Body of pancreas (tissue), 4 donors: ENCODE measurements at regions not wholly inside any gene's neighbourhood (a gene's known extent, or its start where the extent isn't known, plus 50 kb on each side); places are given as distances from the start of the nearest gene placed in this dataset.

Experiments
- ATAC-seq: fragments of 150-250 bp; one replicate; pipeline ENCODE4 v1.9.1; 2016
- DNase-seq, 4 donors: peaks; one replicate each; pipeline ENCODE4 v3.0.0-alpha.2; 2019
- H3K27ac ChIP-seq, 4 donors: fragments of 200-600 bp; sonication (generic); 1 replicate in 3 of 4; 2 replicates in 1 of 4; pipeline versions ENCODE4 v1.5.1 to v1.6.1; 2016 to 2019; ENCODE audit warnings: mild to moderate bottlenecking in 1 of 4, mixed read lengths in 1 of 4, moderate library complexity in 1 of 4
- H3K27me3 ChIP-seq, 2 donors: fragments of 200-600 bp; sonication (generic); one replicate each; pipeline ENCODE4 v1.6.0; 2016; ENCODE audit warnings: mild to moderate bottlenecking in 1 of 2
- H3K36me3 ChIP-seq, 2 donors: fragments of 200-600 bp; sonication (generic); replicated peaks in 1 of 2; 2 replicates each; pipeline ENCODE4 v1.5.1; 2016; ENCODE audit warnings: low read depth in 2 of 2; ENCODE audit not compliant: insufficient read depth in 1 of 2
- H3K4me1 ChIP-seq: fragments of 200-600 bp; sonication (generic); one replicate; pipeline ENCODE4 v1.6.0; 2016
- H3K4me3 ChIP-seq, 2 donors: fragments of 200-600 bp; sonication (generic); 1 replicate in 1 of 2; 2 replicates in 1 of 2; pipeline ENCODE4 v1.5.1; 2016 to 2019
- H3K9me3 ChIP-seq, 3 donors: fragments of 200-600 bp; sonication (generic); 1 replicate in 2 of 3; 2 replicates in 1 of 3; pipeline ENCODE4 v1.5.1; 2016
- CTCF ChIP-seq, 7 experiments: fragments of 450-650 bp in 4 of 7; fragments of 200-600 bp in 3 of 7; sonication (generic) in 3 of 7; IDR thresholded peaks; one replicate each; pipeline ENCODE4 v1.5.1; 2016 to 2019; ENCODE audit warnings: antibody characterized with exemption in 7 of 7
- POLR2A ChIP-seq, 3 donors: fragments of 450-650 bp; IDR thresholded peaks; one replicate each; pipeline ENCODE4 v1.6.1; 2016; ENCODE audit warnings: antibody characterized with exemption in 3 of 3, mild to moderate bottlenecking in 2 of 3
- WGBS, 2 donors: methylation state at CpG; one replicate each; pipeline ENCODE4 v1.1.5; 2017; 5-methylcytosine and 5-hydroxymethylcytosine counted together
- intact Hi-C: fragments of 100-400 bp; cut with DNase I; formaldehyde crosslinking; loops from one replicate; pipeline ENCODE4 v1.15.1; 2023

- H3K4me3 ChIP-seq, result no peak overlapping the region
- intact Hi-C loops, result no loop called here
- WGBS, 2 donors, result 80 to 88% methylated on average over 9 of the region's 9 CpGs
- no peak overlapping the region for H3K27ac ChIP-seq
- DNase-seq (no peak), ATAC-seq (no peak)
- no peaks in the 10 kb centered on the region for H3K36me3 ChIP-seq
- no peaks in the 10 kb centered on the region for H3K27me3 ChIP-seq
- peaks cover 0 to 15% (median 0%) of the 10 kb centered on the region in 3 donors for H3K9me3 ChIP-seq
- TF ChIP-seq POLR2A (IDR thresholded peaks at IDR 0.05) (no peak), CTCF (IDR thresholded peaks at IDR 0.05) (no peak)
- no peaks in the 10 kb centered on the region for H3K4me1 ChIP-seq
Measured at GRCh38 chr6:920512-920911, 227.6 kb upstream of the EXOC2 start.

GRCh38 chr6:919500-919899, 226.6 kb upstream of the EXOC2 start:
- DNase-seq, result no peak
- no peak for ATAC-seq
- Histone ChIP-seq H3K4me1 (no peaks in the 10 kb centered on the region), H3K27me3 (no peaks in the 10 kb centered on the region), H3K27ac (no peak overlapping the region), H3K4me3 (no peak overlapping the region), H3K36me3 (no peaks in the 10 kb centered on the region), H3K9me3 (peaks cover 0 to 15% (median 0%) of the 10 kb centered on the region in 3 donors)
- WGBS, 2 donors, result 62 to 64% methylated on average over 1 of the region's 1 CpG
- TF ChIP-seq POLR2A (IDR thresholded peaks at IDR 0.05) (no peak), CTCF (IDR thresholded peaks at IDR 0.05) (no peak)
- intact Hi-C loops, result loop anchor here (10.0 kb wide), 1 partner anchor 425 kb away; no protein-coding TSS in a partner anchor

- Histone ChIP-seq H3K4me3 (no peak overlapping the region), H3K27ac (no peak overlapping the region), H3K9me3 (peaks cover 0 to 15% (median 0%) of the 10 kb centered on the region in 3 donors), H3K27me3 (no peaks in the 10 kb centered on the region), H3K4me1 (no peaks in the 10 kb centered on the region), H3K36me3 (no peaks in the 10 kb centered on the region)
- intact Hi-C loops, result loop anchor here (10.0 kb wide), 1 partner anchor 427 kb away; no protein-coding TSS in a partner anchor
- no peak for DNase-seq
- TF ChIP-seq POLR2A (IDR thresholded peaks at IDR 0.05) (no peak), CTCF (IDR thresholded peaks at IDR 0.05) (no peak)
- ATAC-seq, result no peak
- WGBS, 2 donors, result 81 to 84% methylated on average over 3 of the region's 3 CpGs
Measured at GRCh38 chr6:917939-918338, 225.0 kb upstream of the EXOC2 start.

- Histone ChIP-seq H3K27me3 (no peaks in the 10 kb centered on the region), H3K27ac (no peak overlapping the region), H3K36me3 (no peaks in the 10 kb centered on the region), H3K4me1 (no peaks in the 10 kb centered on the region), H3K4me3 (no peak overlapping the region), H3K9me3 (peaks cover 0 to 15% (median 0%) of the 10 kb centered on the region in 3 donors)
- TF ChIP-seq POLR2A (IDR thresholded peaks at IDR 0.05), result no peak
- intact Hi-C loops, result loop anchor here (10.0 kb wide), 1 partner anchor 428 kb away; no protein-coding TSS in a partner anchor
- ATAC-seq, result no peak
- DNase-seq, result no peak
- 29 to 46% methylated on average over 2 of the region's 2 CpGs for WGBS, 2 donors
Measured at GRCh38 chr6:917296-917695, 224.4 kb upstream of the EXOC2 start.

- 91 to 95% methylated on average over 8 of the region's 8 CpGs for WGBS, 2 donors
- intact Hi-C loops, result loop anchor here (10.0 kb wide), 1 partner anchor 429 kb away; no protein-coding TSS in a partner anchor
- no peaks in the 10 kb centered on the region for H3K4me1 ChIP-seq
Measured at GRCh38 chr6:916131-916530, 223.2 kb upstream of the EXOC2 start.

More at GRCh38 chr6:916131-916530, 223.2 kb upstream of the EXOC2 start:
- H3K36me3 ChIP-seq, result no peaks in the 10 kb centered on the region
- no peaks in the 10 kb centered on the region for H3K27me3 ChIP-seq
- peaks cover 0 to 9% (median 0%) of the 10 kb centered on the region in 3 donors for H3K9me3 ChIP-seq
- TF ChIP-seq POLR2A (IDR thresholded peaks at IDR 0.05) (no peak), CTCF (IDR thresholded peaks at IDR 0.05) (no peak)
- ATAC-seq (no peak), DNase-seq (no peak)
- no peak overlapping the region for H3K4me3 ChIP-seq
- no peak overlapping the region for H3K27ac ChIP-seq
